Keratinocyte (primary cell): ENCODE measurements at regions not wholly inside any gene's neighbourhood (a gene's known extent, or its start where the extent isn't known, plus 50 kb on each side); places are given as distances from the start of the nearest gene placed in this dataset.

Source experiments
- DNase-seq: peaks from one replicate; pipeline ENCODE4 v3.0.0-alpha.2; 2011; ENCODE audit warnings: low read depth, missing footprints, low spot score
- FAIRE-seq: peaks from 2 replicates; lab custom pipeline; 2011; peaks lifted over from hg19 to GRCh38; lab: Jason Lieb, UNC
- H2AFZ ChIP-seq: 2 replicates; pipeline ENCODE4 v1.6.0; 2012; ENCODE audit warnings: low read length, control low read depth, inconsistent platforms; ENCODE audit not compliant: control insufficient read depth
- H3K27ac ChIP-seq: 2 replicates; pipeline ENCODE4 v1.5.1; 2011; ENCODE audit warnings: low read length; ENCODE audit not compliant: control insufficient read depth, insufficient read depth
- H3K27me3 ChIP-seq: 3 replicates; pipeline ENCODE4 v1.6.0; 2011; ENCODE audit warnings: low read length; ENCODE audit not compliant: control insufficient read depth, insufficient read depth; ENCODE audit errors: extremely low read depth
- H3K36me3 ChIP-seq, 2 experiments: 2 replicates in 1 of 2; 3 replicates in 1 of 2; pipeline ENCODE4 v1.5.1; 2011; ENCODE audit warnings: low read length in 2 of 2, mild to moderate bottlenecking in 1 of 2; ENCODE audit not compliant: control insufficient read depth in 2 of 2, insufficient read depth in 2 of 2; ENCODE audit errors: extremely low read depth in 1 of 2
- H3K4me1 ChIP-seq: 3 replicates; pipeline ENCODE4 v1.5.1; 2011; ENCODE audit warnings: low read length; ENCODE audit not compliant: control insufficient read depth, insufficient read depth; ENCODE audit errors: extremely low read depth
- H3K4me2 ChIP-seq: 3 replicates; pipeline ENCODE4 v1.6.0; 2011; ENCODE audit warnings: low read depth, low read length; ENCODE audit not compliant: control insufficient read depth, insufficient read depth; ENCODE audit errors: extremely low read depth
- H3K4me3 ChIP-seq, 3 experiments: fragments of 200-600 bp in 1 of 3; sonication (generic) in 1 of 3; 2 replicates in 2 of 3; 3 replicates in 1 of 3; pipeline ENCODE4 v1.5.1; 2011 to 2016; ENCODE audit warnings: low read length in 3 of 3, mild to moderate bottlenecking in 3 of 3, control low read depth in 2 of 3, inconsistent platforms in 1 of 3, low read depth in 1 of 3, mixed read lengths in 1 of 3, mixed run types in 1 of 3, moderate library complexity in 1 of 3; ENCODE audit not compliant: control insufficient read depth in 2 of 3, insufficient read depth in 2 of 3; ENCODE audit errors: extremely low read depth in 1 of 3
- H3K79me2 ChIP-seq: 2 replicates; pipeline ENCODE4 v1.6.0; 2012; ENCODE audit warnings: low read length; ENCODE audit not compliant: control insufficient read depth, insufficient read depth
- H3K9ac ChIP-seq: 3 replicates; pipeline ENCODE4 v1.6.0; 2011; ENCODE audit warnings: low read length; ENCODE audit not compliant: control insufficient read depth, insufficient read depth; ENCODE audit errors: extremely low read depth
- H3K9me1 ChIP-seq: 3 replicates; pipeline ENCODE4 v1.6.0; 2011; ENCODE audit warnings: low read length; ENCODE audit not compliant: control insufficient read depth, insufficient read depth; ENCODE audit errors: extremely low read depth
- H3K9me3 ChIP-seq: 2 replicates; pipeline ENCODE4 v1.5.1; 2012; ENCODE audit warnings: low read depth, low read length; ENCODE audit not compliant: control insufficient read depth
- H4K20me1 ChIP-seq: 3 replicates; pipeline ENCODE4 v1.6.0; 2011; ENCODE audit warnings: low read length; ENCODE audit not compliant: control insufficient read depth, insufficient read depth; ENCODE audit errors: extremely low read depth
- CTCF ChIP-seq, 3 experiments: IDR thresholded peaks in 1 of 3; conservative IDR thresholded peaks in 1 of 3; optimal IDR thresholded peaks in 1 of 3; 2 replicates in 2 of 3; 3 replicates in 1 of 3; pipeline versions ENCODE3 to v1.5.1; 2011; ENCODE audit warnings: low read length in 3 of 3, mild to moderate bottlenecking in 3 of 3, moderate library complexity in 2 of 3, control low read depth in 1 of 3, inconsistent platforms in 1 of 3; ENCODE audit not compliant: insufficient read depth in 2 of 3; ENCODE audit errors: extremely low read depth in 1 of 3
- EZH2 ChIP-seq: IDR thresholded peaks from one replicate; pipeline ENCODE4 v1.6.1; 2012; ENCODE audit warnings: inconsistent platforms, mild to moderate bottlenecking, low read length, moderate library complexity
- dilution Hi-C: fragments of 300-500 bp; cut with MboI; formaldehyde crosslinking; loops from one replicate; pipeline ENCODE4 v1.7.0; 2020; ENCODE audit warnings: low sequenced_read_pairs; ENCODE audit not compliant: extremely low pct_ligation_motif_present

- FAIRE-seq (no peak), DNase-seq (no peak)
- no peaks in the 10 kb centered on the region for H3K9me3 ChIP-seq
- no peak overlapping the region for H3K4me2 ChIP-seq
- no peaks in the 10 kb centered on the region for H3K79me2 ChIP-seq
- no peak overlapping the region for H3K27ac ChIP-seq
- dilution Hi-C loops, result no loop called here
- H2AFZ ChIP-seq, result no peak overlapping the region
- H3K4me3 ChIP-seq, result no peak overlapping the region
- no peaks in the 10 kb centered on the region for H4K20me1 ChIP-seq
- no peak overlapping the region for H3K9ac ChIP-seq
- H3K9me1 ChIP-seq, result no peaks in the 10 kb centered on the region
- TF ChIP-seq EZH2, result no peak
- no peak for TF ChIP-seq CTCF (optimal IDR thresholded peaks at IDR 0.05 in 1 of 3, IDR thresholded peaks at IDR 0.05 in 1 of 3, conservative IDR thresholded peaks at IDR 0.05 in 1 of 3; ENCODE audit: extremely low read depth in 1 of 3, insufficient read depth in 2 of 3, low read length in 3 of 3)
- H3K4me1 ChIP-seq, result no peaks in the 10 kb centered on the region
- no peaks in the 10 kb centered on the region for H3K27me3 ChIP-seq
- no peaks in the 10 kb centered on the region for H3K36me3 ChIP-seq
Observed at GRCh38 chr12:47574252-47575021, 131.4 kb downstream of the RPAP3 start.

GRCh38 chr12:47573146-47573659 is 132.6 kb downstream of the RPAP3 start:
- no peak overlapping the region for H3K9ac ChIP-seq
- H3K27ac ChIP-seq, result no peak overlapping the region
- DNase-seq, result no peak
- H3K79me2 ChIP-seq, result no peaks in the 10 kb centered on the region
- H2AFZ ChIP-seq, result no peak overlapping the region
- no peaks in the 10 kb centered on the region for H3K9me3 ChIP-seq
- no peak overlapping the region for H3K4me2 ChIP-seq
- dilution Hi-C loops, result no loop called here
- H4K20me1 ChIP-seq, result no peaks in the 10 kb centered on the region
- TF ChIP-seq EZH2 (no peak), CTCF (optimal IDR thresholded peaks at IDR 0.05 in 1 of 3, IDR thresholded peaks at IDR 0.05 in 1 of 3, conservative IDR thresholded peaks at IDR 0.05 in 1 of 3; ENCODE audit: extremely low read depth in 1 of 3, insufficient read depth in 2 of 3, low read length in 3 of 3) (no peak)
- H3K4me3 ChIP-seq, result no peak overlapping the region
- no peak for FAIRE-seq
- H3K27me3 ChIP-seq, result no peaks in the 10 kb centered on the region
- no peaks in the 10 kb centered on the region for H3K36me3 ChIP-seq
- H3K4me1 ChIP-seq, result no peaks in the 10 kb centered on the region
- H3K9me1 ChIP-seq, result no peaks in the 10 kb centered on the region
